GM18951 (cell line): ENCODE measurements at regions not wholly inside any gene's neighbourhood (a gene's known extent, or its start where the extent isn't known, plus 50 kb on each side); places are given as distances from the start of the nearest gene placed in this dataset.

Experiments used
- POLR2A ChIP-seq: IDR thresholded peaks from 4 replicates; pipeline ENCODE4 v1.6.1; 2011; ENCODE audit warnings: mild to moderate bottlenecking; ENCODE audit not compliant: insufficient read length, insufficient read depth; ENCODE audit errors: extremely low read depth
- in situ Hi-C: fragments of 300-500 bp; cut with MboI; formaldehyde crosslinking; loops from one replicate; pipeline ENCODE4 v1.12.0; 2022; ENCODE audit warnings: low sequenced_read_pairs, mixed read lengths, inconsistent platforms; ENCODE audit not compliant: unreplicated experiment

- in situ Hi-C loops: no loop called here
- TF ChIP-seq POLR2A: no peak
Measured at GRCh38 chr11:95599959-95600586, 189.5 kb downstream of the FAM76B start.

DNA sequence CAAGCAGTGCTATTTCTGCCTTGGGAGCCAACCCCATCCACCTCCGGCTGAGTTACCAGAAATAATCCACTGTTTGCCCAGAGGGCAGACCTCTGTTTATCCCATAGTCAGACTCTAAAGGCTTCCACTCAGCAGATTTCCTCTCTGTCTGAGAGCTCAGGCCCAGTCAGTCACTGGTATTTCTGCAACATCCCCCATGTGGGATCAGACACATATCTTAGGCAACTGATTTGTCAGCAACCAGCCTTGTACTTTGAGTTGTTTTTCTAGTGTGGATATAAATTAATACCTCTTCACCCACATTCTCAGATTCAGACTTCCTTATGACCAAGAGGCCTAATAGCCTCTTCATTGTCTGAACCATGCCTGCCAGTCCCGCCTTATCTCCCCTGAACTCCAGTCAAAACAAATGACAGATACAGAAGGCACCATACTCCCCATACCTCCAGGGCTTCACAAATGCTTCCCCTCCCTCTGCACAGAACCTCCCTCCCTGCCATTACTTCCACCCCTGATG, 193.6 kb downstream of the FAM76B start:
- no peak for TF ChIP-seq POLR2A
- in situ Hi-C loops: no loop called here

DNA sequence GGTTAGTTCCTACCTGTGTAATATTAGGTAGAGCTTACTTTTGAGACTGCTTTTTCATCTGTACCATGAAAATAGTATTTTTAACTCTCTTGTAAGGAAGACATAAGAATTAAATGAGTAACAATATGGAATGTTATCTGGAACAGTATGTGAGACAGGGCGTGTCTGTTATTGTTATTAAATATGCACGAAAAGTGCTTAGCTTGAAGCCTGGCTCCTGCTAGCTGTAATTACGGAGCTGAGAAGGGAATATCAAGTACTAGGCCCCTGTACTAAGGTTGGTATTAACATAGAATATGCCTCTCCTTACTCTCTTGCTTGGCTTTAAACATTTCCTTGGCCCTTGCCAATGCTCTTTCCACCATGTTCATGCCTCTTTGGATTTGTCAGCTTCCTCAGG, 194.0 kb downstream of the FAM76B start:
- no peak for TF ChIP-seq POLR2A
- in situ Hi-C loops: no loop called here

- no peak for TF ChIP-seq POLR2A
- in situ Hi-C loops: no loop called here
Measured at GRCh38 chr11:95593111-95593510, 196.5 kb downstream of the FAM76B start.

GRCh38 chr11:95592471-95592870, 197.1 kb downstream of the FAM76B start:
- in situ Hi-C loops: no loop called here
- no peak for TF ChIP-seq POLR2A

DNA sequence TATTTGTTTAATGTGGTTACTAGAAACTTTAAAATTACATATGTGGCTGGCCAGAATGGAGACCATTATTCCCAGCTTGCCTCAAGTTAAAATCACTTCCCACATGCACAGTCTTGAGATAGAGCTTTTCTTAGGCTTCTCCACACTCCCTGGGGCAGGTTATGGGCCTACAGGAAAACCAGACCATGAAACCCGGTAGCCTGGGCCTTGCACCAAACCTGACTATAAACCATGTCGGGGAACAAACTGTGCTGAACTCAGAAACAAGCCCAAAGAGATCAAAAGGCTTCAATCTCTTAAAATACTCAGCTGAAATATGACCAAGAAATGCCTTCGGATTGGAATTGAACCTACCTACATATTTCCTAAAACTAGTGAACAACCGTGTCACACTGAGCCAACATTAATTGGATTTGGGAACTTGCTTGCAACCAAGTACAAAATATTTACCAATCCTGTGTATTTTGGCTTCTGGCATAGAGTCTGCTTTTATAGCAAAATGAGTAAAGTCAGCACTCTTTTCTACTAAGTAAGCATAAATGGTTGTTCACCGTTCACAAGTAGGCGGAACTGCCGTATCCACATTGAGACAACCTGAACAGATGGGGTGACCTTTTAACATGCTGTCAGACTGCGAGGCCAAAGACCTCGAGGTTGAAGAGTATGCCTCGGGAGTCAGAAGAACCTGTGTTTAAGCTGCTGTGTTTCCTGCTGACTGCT, 199.5 kb downstream of the FAM76B start:
- in situ Hi-C loops: no loop called here
- no peak for TF ChIP-seq POLR2A

- in situ Hi-C loops: no loop called here
- no peak for TF ChIP-seq POLR2A
Measured at GRCh38 chr11:95588821-95589220, 200.8 kb downstream of the FAM76B start.

DNA sequence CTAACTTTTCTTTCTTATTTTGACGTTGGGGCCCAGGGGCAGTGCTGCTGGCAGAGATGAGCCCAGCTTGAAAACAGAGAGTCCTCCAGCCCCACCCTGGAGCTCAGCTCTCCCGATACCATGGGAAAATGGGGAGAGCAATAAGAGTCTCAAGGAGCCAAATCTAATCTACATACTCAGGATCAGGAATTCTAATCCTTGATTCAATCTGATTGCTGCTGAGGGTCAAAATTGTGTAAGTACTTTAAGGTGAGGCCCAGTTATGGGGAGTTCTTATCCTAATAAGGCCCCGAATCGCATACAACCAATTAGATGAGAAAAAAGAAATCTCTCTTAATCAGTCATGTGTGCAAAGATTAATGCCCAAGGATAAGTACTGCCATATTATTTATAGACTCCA, 202.9 kb downstream of the FAM76B start:
- in situ Hi-C loops: no loop called here
- no peak for TF ChIP-seq POLR2A

- TF ChIP-seq POLR2A: no peak
- in situ Hi-C loops: no loop called here
Measured at GRCh38 chr11:95586155-95586554, 203.4 kb downstream of the FAM76B start.

DNA sequence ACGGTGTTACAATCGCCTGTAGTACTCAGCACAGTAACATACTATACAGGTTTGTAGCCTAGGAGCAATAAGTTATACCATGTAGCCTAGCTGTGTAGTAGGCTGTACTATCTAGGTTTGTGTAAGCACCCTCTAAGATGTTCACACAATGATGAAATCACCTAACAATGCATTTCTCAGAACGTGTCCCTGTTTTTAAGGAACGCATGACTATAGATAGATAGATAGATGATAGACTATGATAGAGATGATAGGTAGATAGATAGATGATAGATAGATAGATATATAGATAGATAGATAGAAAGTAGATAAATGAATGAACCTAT, 203.9 kb downstream of the FAM76B start:
- in situ Hi-C loops: no loop called here
- TF ChIP-seq POLR2A: no peak

DNA sequence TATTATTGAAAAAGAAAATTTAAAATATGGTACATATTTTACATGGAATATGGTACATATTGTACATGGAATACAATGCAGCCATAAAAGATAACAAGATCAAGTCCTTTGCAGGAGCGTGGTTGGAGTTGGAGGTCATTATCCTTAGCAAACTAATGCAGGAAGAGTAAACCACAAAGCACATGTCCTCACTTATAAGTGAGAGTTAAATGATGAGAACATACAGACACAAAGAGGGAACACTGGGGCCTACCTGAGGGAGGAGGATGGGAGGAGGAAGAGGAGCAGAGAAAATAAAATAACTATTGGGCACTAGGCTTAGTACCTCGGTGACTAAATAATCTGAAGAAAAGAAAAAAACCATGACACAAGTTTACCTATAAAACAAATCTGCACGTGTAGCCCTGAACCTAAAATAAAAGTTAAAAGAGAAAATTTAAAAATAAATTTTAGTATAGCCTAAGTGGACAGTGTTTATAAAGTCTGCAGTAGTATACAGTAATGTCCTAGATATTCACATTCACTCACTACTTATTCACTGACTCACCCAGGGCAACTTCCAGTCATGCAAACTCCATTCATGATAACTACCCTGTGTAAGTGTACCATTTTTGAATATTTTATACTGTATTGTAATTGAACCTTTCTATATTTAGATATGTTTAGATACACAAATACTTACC, 204.4 kb downstream of the FAM76B start:
- TF ChIP-seq POLR2A: no peak
- in situ Hi-C loops: no loop called here

DNA sequence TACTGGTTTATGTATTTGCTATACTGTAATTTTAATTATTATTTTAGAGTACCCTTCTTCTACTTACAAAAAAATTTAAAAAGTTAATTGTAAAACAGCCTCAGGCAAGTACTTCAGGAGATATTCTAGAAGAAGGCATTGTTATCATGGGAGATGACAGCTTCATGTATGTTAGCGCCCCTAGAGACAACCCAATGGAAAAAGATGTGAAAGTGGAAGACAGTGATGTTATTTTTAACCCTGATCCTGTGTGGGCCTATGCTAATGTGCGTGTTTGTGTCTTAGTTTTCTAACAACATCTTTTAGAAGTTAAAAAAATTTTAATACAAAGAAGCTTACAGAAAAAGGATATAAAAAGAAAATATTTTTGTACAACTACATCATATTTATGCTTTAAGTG, 205.0 kb downstream of the FAM76B start:
- in situ Hi-C loops: no loop called here
- no peak for TF ChIP-seq POLR2A

GRCh38 chr11:95584180-95584579, 205.4 kb downstream of the FAM76B start:
- no peak for TF ChIP-seq POLR2A
- in situ Hi-C loops: no loop called here
